ENCODE measurements at regions not wholly inside any gene's neighbourhood (a gene's known extent, or its start where the extent isn't known, plus 50 kb on each side); places are given as distances from the start of the nearest gene placed in this dataset.
A peak's percentile ranks its signal among the peaks of the same experiment; 100 is the strongest.

DNA sequence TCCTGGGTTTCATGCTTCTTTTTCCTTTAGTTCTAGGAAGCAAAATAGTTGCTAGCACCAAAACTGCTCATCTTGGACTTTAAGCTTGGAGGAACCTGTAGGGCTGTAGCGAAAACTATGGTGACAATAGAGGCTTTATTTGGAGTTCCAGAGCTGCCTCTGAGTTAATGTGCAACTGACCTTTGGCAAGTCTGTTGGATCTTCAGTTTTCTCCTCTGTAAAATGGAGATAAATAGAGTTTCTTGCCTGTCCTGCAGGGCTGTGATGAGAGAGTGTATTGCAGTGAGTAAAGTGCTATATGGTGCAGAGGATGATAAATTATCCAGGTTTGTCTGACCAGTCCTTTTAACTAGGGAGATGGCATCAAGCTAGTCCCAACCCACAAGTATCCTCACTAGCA, 417.0 kb downstream of the MAN2A1 start:
- Histone ChIP-seq H3K27me3 (no peaks in the 10 kb centered on the region), H3K9me3 (no peaks in the 10 kb centered on the region), H3K4me3 (peak overlapping the region in 1 of 3 donors; percentile 22), H3K4me1 (peaks cover 0 to 52% (median 9%) of the 10 kb centered on the region in 4 donors), H3K36me3 (no peaks in the 10 kb centered on the region), H3K27ac (peak overlapping the region in 2 of 3 donors; percentile 71 to 87)
- DNase-seq: no peak
- WGBS (ENCODE audit: insufficient coverage, low coverage, low lambda C conversion rate, missing lambda C conversion rate): 13% methylated on average over 1 of the region's 1 CpG
- intact Hi-C loops (cut with DNase I): no loop called here
- TF ChIP-seq POLR2A (IDR thresholded peaks at IDR 0.05): no peak
- TF ChIP-seq, protein P1, sequence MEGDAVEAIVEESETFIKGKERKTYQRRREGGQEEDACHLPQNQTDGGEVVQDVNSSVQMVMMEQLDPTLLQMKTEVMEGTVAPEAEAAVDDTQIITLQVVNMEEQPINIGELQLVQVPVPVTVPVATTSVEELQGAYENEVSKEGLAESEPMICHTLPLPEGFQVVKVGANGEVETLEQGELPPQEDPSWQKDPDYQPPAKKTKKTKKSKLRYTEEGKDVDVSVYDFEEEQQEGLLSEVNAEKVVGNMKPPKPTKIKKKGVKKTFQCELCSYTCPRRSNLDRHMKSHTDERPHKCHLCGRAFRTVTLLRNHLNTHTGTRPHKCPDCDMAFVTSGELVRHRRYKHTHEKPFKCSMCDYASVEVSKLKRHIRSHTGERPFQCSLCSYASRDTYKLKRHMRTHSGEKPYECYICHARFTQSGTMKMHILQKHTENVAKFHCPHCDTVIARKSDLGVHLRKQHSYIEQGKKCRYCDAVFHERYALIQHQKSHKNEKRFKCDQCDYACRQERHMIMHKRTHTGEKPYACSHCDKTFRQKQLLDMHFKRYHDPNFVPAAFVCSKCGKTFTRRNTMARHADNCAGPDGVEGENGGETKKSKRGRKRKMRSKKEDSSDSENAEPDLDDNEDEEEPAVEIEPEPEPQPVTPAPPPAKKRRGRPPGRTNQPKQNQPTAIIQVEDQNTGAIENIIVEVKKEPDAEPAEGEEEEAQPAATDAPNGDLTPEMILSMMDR (IDR thresholded peaks at IDR 0.05): no peak
- ATAC-seq: peak; percentile 53 to 70 (median 58)

DNA sequence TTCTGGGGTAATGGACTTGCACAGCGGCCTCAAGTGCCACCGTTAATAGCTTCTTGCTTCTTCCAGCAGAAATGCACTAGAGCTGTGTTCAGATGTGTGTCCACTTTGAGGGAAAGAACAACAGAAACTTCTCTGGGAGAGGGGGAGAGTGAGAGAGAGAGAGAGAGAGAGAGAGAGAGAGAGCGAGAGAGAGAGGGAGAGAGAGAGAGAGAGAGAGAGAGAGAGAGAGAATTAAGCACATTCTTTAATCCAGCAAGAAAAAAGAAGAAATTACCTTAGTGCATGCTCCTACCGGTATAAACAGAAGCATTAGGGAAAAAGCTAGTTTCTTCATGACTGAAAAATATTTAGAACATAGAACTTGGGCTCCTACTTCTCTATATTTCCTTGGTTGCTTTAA, 418.8 kb downstream of the MAN2A1 start:
- TF ChIP-seq, protein P1 (IDR thresholded peaks at IDR 0.05): no peak
- no peak for TF ChIP-seq POLR2A (IDR thresholded peaks at IDR 0.05)
- no peak for DNase-seq
- ATAC-seq: no peak
- intact Hi-C loops (cut with DNase I): no loop called here
- no peaks in the 10 kb centered on the region for H3K9me3 ChIP-seq
- H3K4me3 ChIP-seq: no peak overlapping the region
- no peaks in the 10 kb centered on the region for H3K36me3 ChIP-seq
- 81% methylated on average over 3 of the region's 4 CpGs for WGBS (ENCODE audit: insufficient coverage, low coverage, low lambda C conversion rate, missing lambda C conversion rate)
- H3K27ac ChIP-seq: peak overlapping the region in 1 of 3 donors; percentile 63
- peaks cover 0 to 52% (median 9%) of the 10 kb centered on the region in 4 donors for H3K4me1 ChIP-seq
- H3K27me3 ChIP-seq: no peaks in the 10 kb centered on the region

DNA sequence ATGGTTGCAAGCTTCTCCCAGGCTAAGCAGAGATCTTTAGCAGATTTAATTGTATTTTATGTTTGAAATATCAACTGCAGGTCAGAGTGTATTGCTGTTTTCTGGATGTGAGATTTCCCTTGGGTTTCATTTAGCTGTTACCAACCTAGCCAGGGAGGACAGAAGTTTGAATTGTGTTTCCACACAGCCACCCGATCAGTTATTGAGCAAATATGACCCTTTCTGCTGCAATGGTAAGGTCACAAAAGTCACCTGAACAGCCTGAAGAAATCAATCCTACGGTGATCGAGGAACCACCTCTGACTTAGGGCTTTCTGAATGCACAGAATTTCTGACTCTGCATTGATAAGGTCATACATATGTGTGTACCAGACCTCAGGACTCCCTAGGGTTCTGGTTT, 419.9 kb downstream of the MAN2A1 start:
- Histone ChIP-seq H3K36me3 (no peaks in the 10 kb centered on the region), H3K27ac (peak overlapping the region in 2 of 3 donors; percentile 59 to 63), H3K27me3 (no peaks in the 10 kb centered on the region), H3K4me3 (peak overlapping the region in 1 of 3 donors; percentile 20), H3K4me1 (peaks cover 0 to 52% (median 9%) of the 10 kb centered on the region in 4 donors), H3K9me3 (no peaks in the 10 kb centered on the region)
- TF ChIP-seq POLR2A (IDR thresholded peaks at IDR 0.05): no peak
- TF ChIP-seq, protein P1 (IDR thresholded peaks at IDR 0.05): no peak
- peak in 1 of 3 donors; percentile 51 for DNase-seq
- intact Hi-C loops (cut with DNase I): no loop called here
- ATAC-seq: peak; percentile 61 to 79 (median 67)
- 40% methylated on average over 3 of the region's 3 CpGs for WGBS (ENCODE audit: insufficient coverage, low coverage, low lambda C conversion rate, missing lambda C conversion rate)

DNA sequence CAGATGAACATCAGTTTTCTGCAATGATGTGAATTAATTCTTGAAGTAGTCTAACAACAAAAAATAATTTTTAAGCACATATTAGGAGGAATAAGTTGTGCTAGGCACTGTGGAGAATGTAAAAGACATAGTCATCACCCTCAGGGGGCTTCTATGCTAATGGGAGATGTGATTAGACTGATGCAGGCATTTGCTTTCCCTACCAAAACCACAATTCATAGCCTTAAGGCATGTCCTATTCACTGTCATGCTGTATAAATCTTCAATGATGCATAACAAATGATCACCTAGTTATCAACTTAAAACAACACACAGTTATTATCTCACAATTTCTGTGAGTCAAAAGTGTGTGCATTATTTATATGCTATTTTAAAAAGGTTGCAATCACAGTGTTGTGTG, 422.6 kb downstream of the MAN2A1 start:
- Histone ChIP-seq H3K4me3 (no peak overlapping the region), H3K27me3 (no peaks in the 10 kb centered on the region), H3K9me3 (no peaks in the 10 kb centered on the region), H3K27ac (no peak overlapping the region), H3K4me1 (peaks cover 0 to 30% (median under 1%) of the 10 kb centered on the region in 4 donors), H3K36me3 (no peaks in the 10 kb centered on the region)
- DNase-seq (no peak), ATAC-seq (no peak)
- TF ChIP-seq POLR2A (IDR thresholded peaks at IDR 0.05): no peak
- TF ChIP-seq, protein P1 (IDR thresholded peaks at IDR 0.05): no peak
- intact Hi-C loops (cut with DNase I): no loop called here

DNA sequence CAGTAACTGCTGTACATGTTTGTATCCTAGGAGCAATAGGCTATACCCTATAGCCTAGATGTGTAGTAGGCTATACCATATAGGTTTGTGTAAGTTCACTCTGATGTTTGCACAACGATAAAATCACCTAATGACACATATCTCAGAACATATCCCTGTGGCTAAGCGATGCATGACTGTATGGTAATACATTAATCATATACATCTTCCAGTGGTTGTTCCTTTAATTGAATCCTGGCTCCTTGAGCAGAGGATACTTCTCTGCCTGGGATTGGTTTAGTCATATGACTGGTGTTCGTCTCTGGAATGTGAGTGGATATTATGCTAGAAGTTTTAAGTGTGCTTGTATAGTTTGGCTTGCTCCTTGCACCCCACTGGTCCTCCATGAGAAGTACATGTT, 425.8 kb downstream of the MAN2A1 start:
- intact Hi-C loops (cut with DNase I): no loop called here
- no peak for TF ChIP-seq POLR2A (IDR thresholded peaks at IDR 0.05)
- TF ChIP-seq, protein P1 (IDR thresholded peaks at IDR 0.05): no peak
- Histone ChIP-seq H3K4me3 (no peak overlapping the region), H3K36me3 (no peaks in the 10 kb centered on the region), H3K27me3 (no peaks in the 10 kb centered on the region), H3K4me1 (peaks cover 0 to 3% (median 0%) of the 10 kb centered on the region in 4 donors), H3K9me3 (no peaks in the 10 kb centered on the region), H3K27ac (no peak overlapping the region)
- WGBS (ENCODE audit: insufficient coverage, low coverage, low lambda C conversion rate, missing lambda C conversion rate): 90% methylated on average over 3 of the region's 3 CpGs
- ATAC-seq (no peak), DNase-seq (no peak)
